GM18498 (cell line): ENCODE measurements at regions not wholly inside any gene's neighbourhood (a gene's known extent, or its start where the extent isn't known, plus 50 kb on each side); places are given as distances from the start of the nearest gene placed in this dataset.

Source experiments
- ATAC-seq: cut with Tn5 transposase; IDR thresholded peaks from one replicate; pipeline ENCODE4 v1.9.1; 2021; ENCODE audit warnings: mild to moderate bottlenecking, moderate library complexity; ENCODE audit not compliant: unreplicated experiment

GRCh38 chr5:62690421-62690820, 111.8 kb downstream of the LRRC70 start:
- no peak for ATAC-seq

GRCh38 chr5:62689599-62690368, 111.2 kb downstream of the LRRC70 start:
- no peak for ATAC-seq

GRCh38 chr5:62686692-62687091, 108.1 kb downstream of the LRRC70 start:
- ATAC-seq: no peak

DNA sequence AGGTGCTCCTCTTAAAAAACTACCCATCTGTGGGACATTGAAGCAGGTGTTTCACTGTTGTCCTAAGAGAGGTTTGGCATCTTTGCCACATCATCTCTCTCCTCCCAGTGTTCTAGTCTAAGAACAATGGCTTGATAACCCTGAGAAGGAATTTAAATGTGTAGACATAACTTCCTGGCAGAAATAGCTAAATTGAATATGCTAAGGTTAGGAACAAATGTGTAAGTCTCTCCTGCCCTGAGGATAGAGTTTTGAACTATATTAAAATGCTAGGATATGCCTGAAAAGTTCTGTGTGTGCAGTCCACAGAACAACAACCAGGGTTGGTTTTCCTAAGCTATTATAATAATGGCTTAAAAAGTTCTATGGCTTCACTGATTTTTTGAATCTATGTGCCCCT, 106.6 kb downstream of the LRRC70 start:
- no peak for ATAC-seq

- ATAC-seq: no peak
These were observed 105.7 kb downstream of the LRRC70 start for GRCh38 chr5:62684310-62684709.

- no peak for ATAC-seq
These were observed 103.4 kb downstream of the LRRC70 start for GRCh38 chr5:62682059-62682458.

DNA sequence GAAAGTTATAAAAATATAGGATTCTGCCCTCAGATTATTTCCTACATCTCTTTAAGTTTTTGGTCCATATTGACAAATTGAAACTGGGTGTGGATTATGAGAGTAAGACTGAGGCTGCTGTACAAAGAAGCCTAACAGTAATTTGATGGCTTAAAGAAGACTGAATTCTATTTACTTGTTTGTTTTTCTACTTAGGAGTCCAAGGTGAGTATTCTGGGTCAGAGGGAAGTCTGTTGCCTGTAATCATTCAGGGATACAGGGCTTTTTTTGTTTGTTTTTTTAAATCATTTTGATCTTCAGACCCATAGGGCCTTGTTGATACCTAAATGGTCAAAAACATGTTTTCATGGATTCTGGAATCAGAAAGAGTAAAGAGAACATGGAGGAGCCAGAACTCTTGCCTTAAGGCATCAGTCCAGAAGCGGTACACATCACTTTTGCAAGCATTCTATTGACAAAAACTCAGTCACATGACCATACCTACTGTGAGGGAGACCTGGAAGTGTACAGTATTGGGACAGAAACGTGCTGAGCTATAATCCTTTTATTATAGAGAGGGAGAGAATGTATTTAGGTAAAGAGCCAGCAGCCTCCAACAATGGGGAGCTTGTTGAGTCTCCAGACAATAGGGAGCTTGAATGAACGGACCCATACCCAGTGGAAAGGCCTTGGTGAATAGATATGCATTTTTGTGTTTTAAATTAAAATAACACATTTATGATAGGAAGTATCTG, 102.7 kb downstream of the LRRC70 start:
- no peak for ATAC-seq

- ATAC-seq: no peak
These were observed 101.5 kb downstream of the LRRC70 start for GRCh38 chr5:62680121-62680520.
